Mononuclear cell (primary cell): ENCODE measurements at regions not wholly inside any gene's neighbourhood (a gene's known extent, or its start where the extent isn't known, plus 50 kb on each side); places are given as distances from the start of the nearest gene placed in this dataset.

Source experiments
- H3K27me3 ChIP-seq: 2 replicates; pipeline ENCODE4 v1.6.0; 2011; ENCODE audit warnings: low read length, control low read depth; ENCODE audit not compliant: insufficient read depth
- H3K4me1 ChIP-seq: 2 replicates; pipeline ENCODE4 v1.5.1; 2011; ENCODE audit warnings: mild to moderate bottlenecking, low read length, control low read depth; ENCODE audit not compliant: insufficient read depth
- H3K4me3 ChIP-seq: 2 replicates; pipeline ENCODE4 v1.5.1; 2011; ENCODE audit warnings: mild to moderate bottlenecking, low read length, moderate library complexity
- H3K9me3 ChIP-seq: 2 replicates; pipeline ENCODE4 v1.5.1; 2011; ENCODE audit warnings: low read depth, mild to moderate bottlenecking, control low read depth, low read length

- Histone ChIP-seq H3K9me3 (no peaks in the 10 kb centered on the region), H3K27me3 (no peaks in the 10 kb centered on the region), H3K4me1 (no peaks in the 10 kb centered on the region), H3K4me3 (no peak overlapping the region)
These were observed 581.1 kb upstream of the ZFHX3 start for GRCh38 chr16:73629011-73629410.

- no peaks in the 10 kb centered on the region for H3K4me1 ChIP-seq
- H3K27me3 ChIP-seq = no peaks in the 10 kb centered on the region
- no peaks in the 10 kb centered on the region for H3K9me3 ChIP-seq
- H3K4me3 ChIP-seq = no peak overlapping the region
These were observed 569.8 kb upstream of the ZFHX3 start for GRCh38 chr16:73617738-73618137.

- Histone ChIP-seq H3K27me3 (peaks cover 4% of the 10 kb centered on the region), H3K4me1 (no peaks in the 10 kb centered on the region), H3K4me3 (no peak overlapping the region), H3K9me3 (no peaks in the 10 kb centered on the region)
These were observed 568.8 kb upstream of the ZFHX3 start for GRCh38 chr16:73616770-73617169.

- Histone ChIP-seq H3K4me3 (no peak overlapping the region), H3K27me3 (peaks cover 4% of the 10 kb centered on the region), H3K4me1 (no peaks in the 10 kb centered on the region), H3K9me3 (no peaks in the 10 kb centered on the region)
These were observed 568.3 kb upstream of the ZFHX3 start for GRCh38 chr16:73616166-73616753.

- H3K4me3 ChIP-seq = no peak overlapping the region
- H3K9me3 ChIP-seq = no peaks in the 10 kb centered on the region
These were observed 567.4 kb upstream of the ZFHX3 start for GRCh38 chr16:73615071-73615940.

GRCh38 chr16:73614131-73614530 is 566.2 kb upstream of the ZFHX3 start:
- H3K4me1 ChIP-seq = no peaks in the 10 kb centered on the region
- peaks cover 4% of the 10 kb centered on the region for H3K27me3 ChIP-seq
- no peaks in the 10 kb centered on the region for H3K9me3 ChIP-seq
- H3K4me3 ChIP-seq = no peak overlapping the region

More at GRCh38 chr16:73615071-73615940, 567.4 kb upstream of the ZFHX3 start:
- peaks cover 4% of the 10 kb centered on the region for H3K27me3 ChIP-seq
- no peaks in the 10 kb centered on the region for H3K4me1 ChIP-seq

GRCh38 chr16:73610605-73611156 is 562.8 kb upstream of the ZFHX3 start:
- H3K27me3 ChIP-seq = peaks cover 4% of the 10 kb centered on the region
- H3K4me1 ChIP-seq = no peaks in the 10 kb centered on the region
- no peak overlapping the region for H3K4me3 ChIP-seq
- no peaks in the 10 kb centered on the region for H3K9me3 ChIP-seq

- no peaks in the 10 kb centered on the region for H3K9me3 ChIP-seq
- H3K27me3 ChIP-seq = peaks cover 4% of the 10 kb centered on the region
These were observed 562.2 kb upstream of the ZFHX3 start for GRCh38 chr16:73610160-73610559.

GRCh38 chr16:73608911-73609310 is 561.0 kb upstream of the ZFHX3 start:
- Histone ChIP-seq H3K4me1 (no peaks in the 10 kb centered on the region), H3K4me3 (no peak overlapping the region), H3K9me3 (no peaks in the 10 kb centered on the region), H3K27me3 (peaks cover 4% of the 10 kb centered on the region)

More at GRCh38 chr16:73610160-73610559, 562.2 kb upstream of the ZFHX3 start:
- H3K4me3 ChIP-seq = no peak overlapping the region
- H3K4me1 ChIP-seq = no peaks in the 10 kb centered on the region

- no peak overlapping the region for H3K4me3 ChIP-seq
- no peaks in the 10 kb centered on the region for H3K4me1 ChIP-seq
- no peaks in the 10 kb centered on the region for H3K27me3 ChIP-seq
- H3K9me3 ChIP-seq = no peaks in the 10 kb centered on the region
These were observed 557.4 kb upstream of the ZFHX3 start for GRCh38 chr16:73605309-73605708.

- H3K4me3 ChIP-seq = no peak overlapping the region
- no peaks in the 10 kb centered on the region for H3K27me3 ChIP-seq
- no peaks in the 10 kb centered on the region for H3K9me3 ChIP-seq
- H3K4me1 ChIP-seq = no peaks in the 10 kb centered on the region
These were observed 554.0 kb upstream of the ZFHX3 start for GRCh38 chr16:73601911-73602310.

- Histone ChIP-seq H3K4me1 (no peaks in the 10 kb centered on the region), H3K4me3 (no peak overlapping the region), H3K27me3 (no peaks in the 10 kb centered on the region), H3K9me3 (no peaks in the 10 kb centered on the region)
These were observed 551.9 kb upstream of the ZFHX3 start for GRCh38 chr16:73599870-73600269.

- no peak overlapping the region for H3K4me3 ChIP-seq
- H3K4me1 ChIP-seq = no peaks in the 10 kb centered on the region
- no peaks in the 10 kb centered on the region for H3K27me3 ChIP-seq
- H3K9me3 ChIP-seq = no peaks in the 10 kb centered on the region
These were observed 551.4 kb upstream of the ZFHX3 start for GRCh38 chr16:73599351-73599750.

- H3K9me3 ChIP-seq = no peaks in the 10 kb centered on the region
- no peaks in the 10 kb centered on the region for H3K4me1 ChIP-seq
- no peak overlapping the region for H3K4me3 ChIP-seq
- no peaks in the 10 kb centered on the region for H3K27me3 ChIP-seq
These were observed 536.2 kb upstream of the ZFHX3 start for GRCh38 chr16:73584157-73584556.

GRCh38 chr16:73572135-73572828 is 524.4 kb upstream of the ZFHX3 start:
- no peaks in the 10 kb centered on the region for H3K27me3 ChIP-seq
- no peaks in the 10 kb centered on the region for H3K9me3 ChIP-seq
- H3K4me3 ChIP-seq = no peak overlapping the region
- no peaks in the 10 kb centered on the region for H3K4me1 ChIP-seq
